Medulla oblongata (tissue), 1 donor: ENCODE measurements at regions not wholly inside any gene's neighbourhood (a gene's known extent, or its start where the extent isn't known, plus 50 kb on each side); places are given as distances from the start of the nearest gene placed in this dataset.
A peak's percentile ranks its signal among the peaks of the same experiment; 100 is the strongest.
"Not testable (repeated sequence)": the region's sequence is repeated elsewhere in the genome, so short reads cannot be mapped to it uniquely, and the experiment has no call there.

Source experiments
- DNase-seq: peaks from one replicate; pipeline ENCODE4 v3.0.0-alpha.2; 2015; ENCODE audit errors: extremely low spot score

- no peak for DNase-seq
Measured at GRCh38 chr6:103335412-103335811, 1524.3 kb downstream of the HACE1 start.

GRCh38 chr6:103326760-103327757 lies 1532.7 kb downstream of the HACE1 start:
- peak; percentile 23 for DNase-seq

DNA sequence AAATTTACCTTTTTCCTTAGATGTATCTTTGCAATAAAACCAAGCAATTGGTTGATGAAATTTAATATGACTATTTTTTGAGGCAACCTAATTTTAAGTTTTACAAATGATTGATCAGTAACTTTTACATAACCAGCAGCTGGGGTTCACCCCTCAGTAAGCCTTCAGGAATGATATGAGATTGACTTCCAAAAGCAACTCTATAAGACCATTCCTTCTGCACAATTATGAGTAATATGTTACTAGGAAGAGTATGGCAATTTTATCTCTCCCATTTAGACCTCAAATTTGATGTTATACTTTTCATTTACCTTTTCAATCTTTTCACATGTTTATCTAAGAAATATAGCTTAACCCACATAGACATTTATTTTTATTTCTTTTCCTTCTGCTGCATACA lies 1546.3 kb downstream of the HACE1 start:
- DNase-seq: no peak

DNA sequence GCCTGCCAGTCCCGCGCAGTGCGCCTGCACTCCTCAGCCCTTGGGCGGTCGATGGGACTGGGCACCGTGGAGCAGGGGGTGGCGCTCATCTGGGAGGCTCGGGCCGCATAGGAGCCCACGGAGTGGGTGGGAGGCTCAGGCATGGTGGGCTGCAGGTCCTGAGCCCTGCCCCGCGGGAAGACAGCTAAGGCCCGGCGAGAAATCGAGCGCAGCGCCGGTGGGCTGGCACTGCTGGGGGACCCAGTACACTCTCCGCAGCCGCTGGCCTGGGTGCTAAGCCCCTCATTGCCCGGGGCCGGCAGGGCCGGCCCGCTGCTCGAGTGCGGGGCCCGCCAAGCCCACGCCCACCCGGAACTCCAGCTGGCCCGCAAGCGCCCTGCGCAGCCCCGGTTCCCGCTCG lies 1565.3 kb downstream of the HACE1 start:
- not testable (repeated sequence) for DNase-seq

DNA sequence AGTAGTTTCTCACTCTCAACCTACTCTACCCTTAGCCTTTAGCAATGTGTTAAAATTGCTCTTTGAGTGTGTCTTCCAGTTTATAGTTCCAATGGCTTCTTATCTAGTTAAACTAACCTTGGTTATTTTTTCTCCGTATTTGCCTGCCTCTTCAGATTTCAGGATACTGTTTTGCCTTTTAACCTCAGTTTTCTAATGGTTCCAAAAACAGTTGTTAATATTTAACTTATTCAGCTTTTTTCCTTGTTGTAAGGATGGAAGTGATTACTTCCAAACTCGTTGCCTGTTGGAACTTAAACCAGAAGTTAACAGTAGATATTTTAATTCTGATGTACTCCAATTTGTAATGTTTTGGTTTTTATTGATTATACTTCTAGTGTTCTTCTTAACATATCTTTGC lies 1574.9 kb downstream of the HACE1 start:
- DNase-seq: no peak

DNA sequence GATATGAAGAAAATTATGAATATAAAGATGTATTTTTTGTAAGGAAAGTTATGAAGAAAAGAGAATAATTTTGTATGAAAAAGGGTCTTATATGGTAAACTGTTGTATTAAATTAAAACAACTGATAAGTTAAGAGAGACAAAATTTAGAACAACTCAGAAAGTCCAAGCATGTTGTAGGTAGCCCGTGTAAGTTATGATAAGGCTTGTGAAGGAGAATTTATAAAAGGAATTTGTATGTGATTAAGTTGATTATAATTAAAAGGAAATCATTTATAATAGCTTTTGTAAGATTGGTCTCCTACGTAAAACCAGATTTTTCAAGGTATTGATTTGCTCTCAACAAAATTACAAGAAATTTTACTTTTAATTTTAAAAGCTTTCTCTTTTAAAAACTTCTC lies 1579.3 kb downstream of the HACE1 start:
- no peak for DNase-seq

DNA sequence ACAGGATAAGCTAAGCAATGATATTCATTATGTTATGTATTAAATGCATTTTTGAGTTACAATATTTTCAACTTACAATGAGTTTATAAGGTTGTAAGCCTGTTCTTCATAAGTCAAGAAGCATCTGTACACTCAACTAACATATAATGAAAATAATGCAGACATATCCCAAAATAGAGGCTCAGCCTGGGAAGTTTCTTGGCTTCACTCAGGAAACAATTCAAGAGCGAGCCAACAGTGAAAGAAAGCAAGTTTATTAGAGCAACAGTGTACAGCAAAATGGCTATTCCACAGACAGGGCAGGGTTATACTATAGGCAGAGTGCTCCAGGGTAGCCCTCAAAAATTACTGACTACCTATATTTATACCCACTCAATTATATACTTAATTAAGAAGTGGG lies 1581.8 kb downstream of the HACE1 start:
- DNase-seq: no peak

DNA sequence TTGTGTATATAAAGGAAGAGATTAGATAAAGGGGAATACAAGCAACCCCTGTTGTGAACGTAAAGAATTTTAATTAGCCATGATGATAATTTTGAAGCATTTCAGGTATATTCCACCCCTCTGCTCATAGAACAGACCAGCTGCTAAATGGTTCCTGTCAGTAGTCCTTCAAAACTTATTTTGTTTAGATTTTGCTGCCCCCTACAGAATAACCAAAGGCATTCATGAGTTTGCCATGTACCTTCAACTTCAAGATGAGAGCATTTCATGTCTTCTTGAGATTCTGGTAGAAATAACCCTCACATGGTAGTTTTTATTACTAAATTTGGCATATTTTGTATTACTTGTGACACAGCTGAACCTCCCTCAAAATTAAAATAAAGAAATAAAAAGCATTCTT lies 1586.7 kb downstream of the HACE1 start:
- peak; percentile 9 for DNase-seq

GRCh38 chr6:103269581-103269980 lies 1590.1 kb downstream of the HACE1 start:
- no peak for DNase-seq

GRCh38 chr6:103268335-103268734 lies 1591.4 kb downstream of the HACE1 start:
- no peak for DNase-seq

GRCh38 chr6:103264020-103264419 lies 1595.7 kb downstream of the HACE1 start:
- no peak for DNase-seq

DNA sequence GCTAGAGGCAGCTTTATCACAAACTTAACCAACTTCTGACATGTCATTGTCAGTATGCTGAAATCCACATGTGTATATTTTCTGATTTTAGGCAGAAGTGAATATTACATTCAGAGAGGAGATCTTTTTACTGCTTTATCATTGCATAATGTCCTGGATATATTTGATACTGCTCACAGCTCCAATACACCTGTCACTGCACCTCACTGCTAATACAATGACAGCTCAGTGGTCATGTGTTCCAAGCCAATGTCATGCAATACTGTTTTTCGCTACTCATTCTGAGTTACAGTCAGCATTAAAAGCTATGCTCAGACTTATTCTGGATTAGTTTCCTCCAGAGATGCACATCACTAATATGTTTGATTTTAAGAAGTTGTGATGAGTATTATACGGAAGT lies 1604.6 kb downstream of the HACE1 start:
- DNase-seq: no peak

DNA sequence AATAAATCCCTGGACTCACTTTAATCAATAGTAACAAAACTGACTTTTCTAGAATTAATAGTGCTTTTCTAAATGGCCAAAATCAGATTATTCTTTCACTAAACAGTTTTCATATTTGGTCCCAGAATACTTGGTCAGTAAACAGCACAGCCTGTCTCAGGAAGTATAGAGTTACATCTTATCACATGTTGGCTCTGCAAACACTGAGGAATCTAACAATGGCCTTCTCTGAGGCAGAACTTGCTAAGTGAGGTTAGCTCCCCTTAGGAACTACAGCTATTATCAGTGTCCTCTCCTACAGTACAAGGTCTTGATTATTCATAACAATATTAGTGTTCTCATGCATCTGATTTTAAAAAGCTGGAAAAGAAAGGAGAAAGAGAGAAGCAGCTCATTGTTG lies 1622.8 kb downstream of the HACE1 start:
- no peak for DNase-seq

GRCh38 chr6:103231181-103231580 lies 1628.5 kb downstream of the HACE1 start:
- DNase-seq: no peak

GRCh38 chr6:103215847-103216246 lies 1643.9 kb downstream of the HACE1 start:
- DNase-seq: no peak

DNA sequence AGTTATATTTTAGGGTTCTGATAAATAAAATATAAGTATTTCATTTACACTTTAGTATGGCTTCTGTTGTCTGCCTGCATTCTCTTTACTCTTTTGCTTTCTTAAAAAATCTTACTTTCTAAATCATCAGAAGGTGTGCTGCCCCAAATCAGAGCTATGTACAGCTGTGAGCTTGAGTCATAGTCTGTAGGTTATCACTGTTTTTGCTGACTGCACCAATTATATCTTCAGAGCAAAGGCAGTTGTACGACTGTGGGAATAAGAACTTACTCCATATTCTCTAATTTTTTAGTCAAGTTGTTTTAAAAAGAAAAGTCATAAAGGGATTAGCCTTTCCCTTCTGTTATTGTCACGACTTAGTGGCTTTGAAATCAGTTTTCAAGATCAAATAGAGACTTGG lies 1649.0 kb downstream of the HACE1 start:
- no peak for DNase-seq

- DNase-seq: no peak
Measured at GRCh38 chr6:103198386-103198785, 1661.3 kb downstream of the HACE1 start.

DNA sequence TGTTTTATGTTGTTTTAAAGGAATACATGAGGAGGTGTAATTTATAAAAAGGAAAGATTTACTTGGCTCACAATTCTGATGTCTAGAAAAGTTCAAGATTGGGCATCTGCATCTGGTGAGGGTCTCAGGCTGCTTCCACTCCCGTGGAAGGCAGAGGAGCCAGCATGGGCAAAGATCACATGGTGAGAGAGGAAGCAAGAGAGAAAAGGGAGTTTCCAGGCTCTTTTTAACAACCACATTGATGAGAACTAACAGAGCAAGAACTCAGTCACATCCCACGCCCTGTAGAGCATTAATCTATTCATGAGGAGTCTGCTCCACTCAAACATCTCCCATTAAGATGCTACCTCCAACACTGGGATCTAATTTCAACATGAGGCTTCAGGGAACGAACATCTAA lies 1666.3 kb downstream of the HACE1 start:
- no peak for DNase-seq

GRCh38 chr6:103191391-103192093 lies 1668.2 kb downstream of the HACE1 start:
- no peak for DNase-seq

GRCh38 chr6:103184776-103185175 lies 1674.9 kb downstream of the HACE1 start:
- no peak for DNase-seq

- DNase-seq: no peak
Measured at GRCh38 chr6:103183831-103184411, 1675.8 kb downstream of the HACE1 start.

- no peak for DNase-seq
Measured at GRCh38 chr6:103178193-103178592, 1681.5 kb downstream of the HACE1 start.

- no peak for DNase-seq
Measured at GRCh38 chr6:103177791-103178190, 1681.9 kb downstream of the HACE1 start.
